ENCODE measurements at regions not wholly inside any gene's neighbourhood (a gene's known extent, or its start where the extent isn't known, plus 50 kb on each side); places are given as distances from the start of the nearest gene placed in this dataset.

GRCh38 chr20:41989935-41990635 is 371.9 kb upstream of the CHD6 start:
- H3K9me3 ChIP-seq (ENCODE audit: control insufficient read depth in 2 of 2, insufficient read depth in 1 of 2, low read depth in 1 of 2, low read length in 1 of 2), result no peaks in the 10 kb centered on the region
- H3K27ac ChIP-seq (ENCODE audit: low read depth in 2 of 2, low read length in 1 of 2), result no peak overlapping the region
- 42 to 45% methylated on average over 10 of the region's 10 CpGs for WGBS, 2 donors
- no peaks in the 10 kb centered on the region for H3K36me3 ChIP-seq (ENCODE audit: control insufficient read depth in 2 of 2, insufficient read depth in 2 of 2, low read length in 1 of 2)
- H3K27me3 ChIP-seq (ENCODE audit: control insufficient read depth in 1 of 2, insufficient read depth in 2 of 2, low read length in 2 of 2), result peaks cover 0 to 2% of the 10 kb centered on the region in 2 donors
- H3K4me3 ChIP-seq (ENCODE audit: low read depth in 1 of 2, low read length in 2 of 2), result no peak overlapping the region
- no peaks in the 10 kb centered on the region for H3K4me1 ChIP-seq (ENCODE audit: control insufficient read depth in 2 of 2, insufficient read depth in 2 of 2, low read length in 1 of 2)

GRCh38 chr20:41989039-41989679 is 371.0 kb upstream of the CHD6 start:
- H3K4me3 ChIP-seq (ENCODE audit: low read depth in 1 of 2, low read length in 2 of 2), result no peak overlapping the region
- no peaks in the 10 kb centered on the region for H3K36me3 ChIP-seq (ENCODE audit: control insufficient read depth in 2 of 2, insufficient read depth in 2 of 2, low read length in 1 of 2)
- 79 to 84% methylated on average over 3 of the region's 3 CpGs for WGBS, 2 donors
- no peaks in the 10 kb centered on the region for H3K4me1 ChIP-seq (ENCODE audit: control insufficient read depth in 2 of 2, insufficient read depth in 2 of 2, low read length in 1 of 2)
- no peaks in the 10 kb centered on the region for H3K9me3 ChIP-seq (ENCODE audit: control insufficient read depth in 2 of 2, insufficient read depth in 1 of 2, low read depth in 1 of 2, low read length in 1 of 2)
- H3K27me3 ChIP-seq (ENCODE audit: control insufficient read depth in 1 of 2, insufficient read depth in 2 of 2, low read length in 2 of 2), result peaks cover 0 to 2% of the 10 kb centered on the region in 2 donors
- H3K27ac ChIP-seq (ENCODE audit: low read depth in 2 of 2, low read length in 1 of 2), result no peak overlapping the region

GRCh38 chr20:41984031-41984430 is 365.9 kb upstream of the CHD6 start:
- H3K4me1 ChIP-seq (ENCODE audit: control insufficient read depth in 2 of 2, insufficient read depth in 2 of 2, low read length in 1 of 2), result no peaks in the 10 kb centered on the region
- no peak overlapping the region for H3K4me3 ChIP-seq (ENCODE audit: low read depth in 1 of 2, low read length in 2 of 2)
- WGBS, 2 donors, result 63 to 75% methylated on average over 2 of the region's 2 CpGs
- H3K27me3 ChIP-seq (ENCODE audit: control insufficient read depth in 1 of 2, insufficient read depth in 2 of 2, low read length in 2 of 2), result no peaks in the 10 kb centered on the region
- no peak overlapping the region for H3K27ac ChIP-seq (ENCODE audit: low read depth in 2 of 2, low read length in 1 of 2)
- H3K9me3 ChIP-seq (ENCODE audit: control insufficient read depth in 2 of 2, insufficient read depth in 1 of 2, low read depth in 1 of 2, low read length in 1 of 2), result peaks cover 2% of the 10 kb centered on the region in 2 donors
- H3K36me3 ChIP-seq (ENCODE audit: control insufficient read depth in 2 of 2, insufficient read depth in 2 of 2, low read length in 1 of 2), result no peaks in the 10 kb centered on the region

- H3K27ac ChIP-seq (ENCODE audit: low read depth in 2 of 2, low read length in 1 of 2), result no peak overlapping the region
- H3K4me1 ChIP-seq (ENCODE audit: control insufficient read depth in 2 of 2, insufficient read depth in 2 of 2, low read length in 1 of 2), result no peaks in the 10 kb centered on the region
- H3K9me3 ChIP-seq (ENCODE audit: control insufficient read depth in 2 of 2, insufficient read depth in 1 of 2, low read depth in 1 of 2, low read length in 1 of 2), result peaks cover 2% of the 10 kb centered on the region in 2 donors
- WGBS, 2 donors, result 52 to 60% methylated on average over 4 of the region's 4 CpGs
- H3K36me3 ChIP-seq (ENCODE audit: control insufficient read depth in 2 of 2, insufficient read depth in 2 of 2, low read length in 1 of 2), result no peaks in the 10 kb centered on the region
- no peak overlapping the region for H3K4me3 ChIP-seq (ENCODE audit: low read depth in 1 of 2, low read length in 2 of 2)
- no peaks in the 10 kb centered on the region for H3K27me3 ChIP-seq (ENCODE audit: control insufficient read depth in 1 of 2, insufficient read depth in 2 of 2, low read length in 2 of 2)
These were observed 365.0 kb upstream of the CHD6 start for GRCh38 chr20:41983159-41983558.

GRCh38 chr20:41981746-41982145 is 363.6 kb upstream of the CHD6 start:
- Histone ChIP-seq H3K9me3 (ENCODE audit: control insufficient read depth in 2 of 2, insufficient read depth in 1 of 2, low read depth in 1 of 2, low read length in 1 of 2) (peaks cover 2% of the 10 kb centered on the region in 2 donors), H3K27me3 (ENCODE audit: control insufficient read depth in 1 of 2, insufficient read depth in 2 of 2, low read length in 2 of 2) (no peaks in the 10 kb centered on the region), H3K36me3 (ENCODE audit: control insufficient read depth in 2 of 2, insufficient read depth in 2 of 2, low read length in 1 of 2) (no peaks in the 10 kb centered on the region), H3K27ac (ENCODE audit: low read depth in 2 of 2, low read length in 1 of 2) (no peak overlapping the region), H3K4me1 (ENCODE audit: control insufficient read depth in 2 of 2, insufficient read depth in 2 of 2, low read length in 1 of 2) (no peaks in the 10 kb centered on the region), H3K4me3 (ENCODE audit: low read depth in 1 of 2, low read length in 2 of 2) (no peak overlapping the region)
- 95 to 98% methylated on average over 3 of the region's 3 CpGs for WGBS, 2 donors

- 94 to 96% methylated on average over 4 of the region's 4 CpGs for WGBS, 2 donors
- Histone ChIP-seq H3K4me3 (ENCODE audit: low read depth in 1 of 2, low read length in 2 of 2) (no peak overlapping the region), H3K36me3 (ENCODE audit: control insufficient read depth in 2 of 2, insufficient read depth in 2 of 2, low read length in 1 of 2) (no peaks in the 10 kb centered on the region), H3K4me1 (ENCODE audit: control insufficient read depth in 2 of 2, insufficient read depth in 2 of 2, low read length in 1 of 2) (no peaks in the 10 kb centered on the region), H3K27me3 (ENCODE audit: control insufficient read depth in 1 of 2, insufficient read depth in 2 of 2, low read length in 2 of 2) (no peaks in the 10 kb centered on the region), H3K27ac (ENCODE audit: low read depth in 2 of 2, low read length in 1 of 2) (no peak overlapping the region), H3K9me3 (ENCODE audit: control insufficient read depth in 2 of 2, insufficient read depth in 1 of 2, low read depth in 1 of 2, low read length in 1 of 2) (peaks cover 2% of the 10 kb centered on the region in 2 donors)
These were observed 360.7 kb upstream of the CHD6 start for GRCh38 chr20:41978875-41979274.

- Histone ChIP-seq H3K9me3 (ENCODE audit: control insufficient read depth in 2 of 2, insufficient read depth in 1 of 2, low read depth in 1 of 2, low read length in 1 of 2) (peaks cover 2% of the 10 kb centered on the region in 2 donors), H3K4me3 (ENCODE audit: low read depth in 1 of 2, low read length in 2 of 2) (no peak overlapping the region), H3K27me3 (ENCODE audit: control insufficient read depth in 1 of 2, insufficient read depth in 2 of 2, low read length in 2 of 2) (no peaks in the 10 kb centered on the region), H3K36me3 (ENCODE audit: control insufficient read depth in 2 of 2, insufficient read depth in 2 of 2, low read length in 1 of 2) (no peaks in the 10 kb centered on the region), H3K27ac (ENCODE audit: low read depth in 2 of 2, low read length in 1 of 2) (no peak overlapping the region), H3K4me1 (ENCODE audit: control insufficient read depth in 2 of 2, insufficient read depth in 2 of 2, low read length in 1 of 2) (no peaks in the 10 kb centered on the region)
- 75 to 78% methylated on average over 4 of the region's 4 CpGs for whole genome bisulfite sequencing, 2 donors
These were observed 360.1 kb upstream of the CHD6 start for GRCh38 chr20:41978246-41978790.

GRCh38 chr20:41969656-41970055 is 351.5 kb upstream of the CHD6 start:
- no peaks in the 10 kb centered on the region for H3K36me3 ChIP-seq (ENCODE audit: control insufficient read depth in 2 of 2, insufficient read depth in 2 of 2, low read length in 1 of 2)
- 37 to 39% methylated on average over 6 of the region's 6 CpGs for WGBS, 2 donors
- no peaks in the 10 kb centered on the region for H3K27me3 ChIP-seq (ENCODE audit: control insufficient read depth in 1 of 2, insufficient read depth in 2 of 2, low read length in 2 of 2)
- no peaks in the 10 kb centered on the region for H3K4me1 ChIP-seq (ENCODE audit: control insufficient read depth in 2 of 2, insufficient read depth in 2 of 2, low read length in 1 of 2)
- H3K27ac ChIP-seq (ENCODE audit: low read depth in 2 of 2, low read length in 1 of 2), result no peak overlapping the region
- no peak overlapping the region for H3K4me3 ChIP-seq (ENCODE audit: low read depth in 1 of 2, low read length in 2 of 2)
- no peaks in the 10 kb centered on the region for H3K9me3 ChIP-seq (ENCODE audit: control insufficient read depth in 2 of 2, insufficient read depth in 1 of 2, low read depth in 1 of 2, low read length in 1 of 2)

- no peak overlapping the region for H3K4me3 ChIP-seq (ENCODE audit: low read depth in 1 of 2, low read length in 2 of 2)
- H3K36me3 ChIP-seq (ENCODE audit: control insufficient read depth in 2 of 2, insufficient read depth in 2 of 2, low read length in 1 of 2), result no peaks in the 10 kb centered on the region
- 66 to 71% methylated on average over 7 of the region's 7 CpGs for WGBS, 2 donors
- no peak overlapping the region for H3K27ac ChIP-seq (ENCODE audit: low read depth in 2 of 2, low read length in 1 of 2)
- H3K4me1 ChIP-seq (ENCODE audit: control insufficient read depth in 2 of 2, insufficient read depth in 2 of 2, low read length in 1 of 2), result no peaks in the 10 kb centered on the region
- peaks cover 0 to 2% of the 10 kb centered on the region in 2 donors for H3K9me3 ChIP-seq (ENCODE audit: control insufficient read depth in 2 of 2, insufficient read depth in 1 of 2, low read depth in 1 of 2, low read length in 1 of 2)
- no peaks in the 10 kb centered on the region for H3K27me3 ChIP-seq (ENCODE audit: control insufficient read depth in 1 of 2, insufficient read depth in 2 of 2, low read length in 2 of 2)
These were observed 342.0 kb upstream of the CHD6 start for GRCh38 chr20:41960166-41960565.
